Suprapubic skin (tissue), 4 donors: ENCODE measurements at regions not wholly inside any gene's neighbourhood (a gene's known extent, or its start where the extent isn't known, plus 50 kb on each side); places are given as distances from the start of the nearest gene placed in this dataset.

ENCODE experiments used
- DNase-seq, 2 donors: peaks; one replicate each; pipeline ENCODE4 v3.0.0-alpha.2; 2019; ENCODE audit warnings: low spot score in 2 of 2
- H3K27ac ChIP-seq: fragments of 200-600 bp; sonication (generic); one replicate; pipeline ENCODE4 v1.5.1; 2019
- H3K27me3 ChIP-seq: fragments of 200-600 bp; sonication (generic); one replicate; pipeline ENCODE4 v1.5.1; 2019
- H3K36me3 ChIP-seq: fragments of 200-600 bp; sonication (generic); one replicate; pipeline ENCODE4 v1.5.1; 2019
- H3K4me1 ChIP-seq: fragments of 200-600 bp; sonication (generic); one replicate; pipeline ENCODE4 v1.5.1; 2019
- H3K4me3 ChIP-seq: fragments of 200-600 bp; sonication (generic); one replicate; pipeline ENCODE4 v1.5.1; 2019; ENCODE audit warnings: mild to moderate bottlenecking
- H3K9me3 ChIP-seq: fragments of 200-600 bp; sonication (generic); one replicate; pipeline ENCODE4 v1.5.1; 2019
- CTCF ChIP-seq, 2 donors: fragments of 200-600 bp in 1 of 2; fragments of 450-650 bp in 1 of 2; sonication (generic) in 1 of 2; IDR thresholded peaks; one replicate each; pipeline ENCODE4 v1.5.1; 2016 to 2019; ENCODE audit warnings: antibody characterized with exemption in 2 of 2, mild to moderate bottlenecking in 1 of 2, moderate library complexity in 1 of 2
- EP300 ChIP-seq: sonication (generic); formaldehyde crosslinking; IDR thresholded peaks from one replicate; pipeline ENCODE4 v1.6.1; 2017; ENCODE audit warnings: antibody characterized with exemption
- POLR2A ChIP-seq, 2 donors: fragments of 450-650 bp; IDR thresholded peaks; one replicate each; pipeline ENCODE4 v1.6.1; 2017; ENCODE audit warnings: antibody characterized with exemption in 2 of 2, mild to moderate bottlenecking in 2 of 2, moderate library complexity in 2 of 2
- POLR2AphosphoS5 ChIP-seq, 3 donors: sonication (generic); formaldehyde crosslinking; IDR thresholded peaks; one replicate each; pipeline ENCODE4 v1.6.1; 2017; ENCODE audit warnings: antibody characterized with exemption in 3 of 3
- WGBS: methylation state at CpG from one replicate; pipeline ENCODE4 v1.1.5; 2018; 5-methylcytosine and 5-hydroxymethylcytosine counted together

- TF ChIP-seq CTCF (IDR thresholded peaks at IDR 0.05) (no peak), EP300 (no peak), POLR2A (IDR thresholded peaks at IDR 0.05) (no peak), POLR2AphosphoS5 (IDR thresholded peaks at IDR 0.05) (no peak)
- H3K9me3 ChIP-seq = no peaks in the 10 kb centered on the region
- H3K27ac ChIP-seq = no peak overlapping the region
- no peak for DNase-seq
- WGBS = 92% methylated on average over 3 of the region's 3 CpGs
- no peaks in the 10 kb centered on the region for H3K36me3 ChIP-seq
- no peaks in the 10 kb centered on the region for H3K4me1 ChIP-seq
- no peak overlapping the region for H3K4me3 ChIP-seq
- H3K27me3 ChIP-seq = no peaks in the 10 kb centered on the region
These were observed 422.6 kb upstream of the NEGR1 start for GRCh38 chr1:72704841-72705477.

- no peak overlapping the region for H3K4me3 ChIP-seq
- H3K4me1 ChIP-seq = no peaks in the 10 kb centered on the region
- no peak overlapping the region for H3K27ac ChIP-seq
- H3K9me3 ChIP-seq = no peaks in the 10 kb centered on the region
- no peak for TF ChIP-seq POLR2AphosphoS5 (IDR thresholded peaks at IDR 0.05)
- no peak for TF ChIP-seq POLR2A (IDR thresholded peaks at IDR 0.05)
- TF ChIP-seq EP300 = no peak
- no peak for TF ChIP-seq CTCF (IDR thresholded peaks at IDR 0.05)
- no peaks in the 10 kb centered on the region for H3K27me3 ChIP-seq
- H3K36me3 ChIP-seq = no peaks in the 10 kb centered on the region
- 31% methylated on average over 2 of the region's 2 CpGs for WGBS
- no peak for DNase-seq
These were observed 415.1 kb upstream of the NEGR1 start for GRCh38 chr1:72697410-72697809.

GRCh38 chr1:72693899-72694298 lies 411.6 kb upstream of the NEGR1 start:
- no peak for TF ChIP-seq POLR2AphosphoS5 (IDR thresholded peaks at IDR 0.05)
- TF ChIP-seq EP300 = no peak
- Histone ChIP-seq H3K4me3 (no peak overlapping the region), H3K4me1 (no peaks in the 10 kb centered on the region), H3K36me3 (no peaks in the 10 kb centered on the region), H3K27me3 (no peaks in the 10 kb centered on the region), H3K9me3 (peaks cover under 1% of the 10 kb centered on the region), H3K27ac (no peak overlapping the region)
- 35% methylated on average over 1 of the region's 1 CpG for WGBS
- no peak for DNase-seq

- DNase-seq = no peak
- Histone ChIP-seq H3K4me3 (no peak overlapping the region), H3K27ac (no peak overlapping the region), H3K4me1 (no peaks in the 10 kb centered on the region), H3K27me3 (no peaks in the 10 kb centered on the region), H3K9me3 (peaks cover 3% of the 10 kb centered on the region), H3K36me3 (no peaks in the 10 kb centered on the region)
- 58% methylated on average over 2 of the region's 2 CpGs for WGBS
- TF ChIP-seq POLR2AphosphoS5 (IDR thresholded peaks at IDR 0.05) (no peak), CTCF (IDR thresholded peaks at IDR 0.05) (no peak), EP300 (no peak), POLR2A (IDR thresholded peaks at IDR 0.05) (no peak)
These were observed 411.0 kb upstream of the NEGR1 start for GRCh38 chr1:72693376-72693775.

GRCh38 chr1:72690871-72691270 lies 408.5 kb upstream of the NEGR1 start:
- no peak overlapping the region for H3K4me3 ChIP-seq
- TF ChIP-seq POLR2A (IDR thresholded peaks at IDR 0.05) (no peak), CTCF (IDR thresholded peaks at IDR 0.05) (no peak), POLR2AphosphoS5 (IDR thresholded peaks at IDR 0.05) (no peak)
- H3K9me3 ChIP-seq = peaks cover 3% of the 10 kb centered on the region
- no peak for DNase-seq
- no peaks in the 10 kb centered on the region for H3K4me1 ChIP-seq
- H3K27ac ChIP-seq = no peak overlapping the region
- no peaks in the 10 kb centered on the region for H3K27me3 ChIP-seq
- no peaks in the 10 kb centered on the region for H3K36me3 ChIP-seq

GRCh38 chr1:72678683-72679082 lies 396.3 kb upstream of the NEGR1 start:
- Histone ChIP-seq H3K27me3 (no peaks in the 10 kb centered on the region), H3K27ac (no peak overlapping the region), H3K36me3 (no peaks in the 10 kb centered on the region), H3K9me3 (no peaks in the 10 kb centered on the region), H3K4me3 (no peak overlapping the region), H3K4me1 (no peaks in the 10 kb centered on the region)
- WGBS = 24% methylated on average over 4 of the region's 4 CpGs
- DNase-seq = no peak
- no peak for TF ChIP-seq CTCF (IDR thresholded peaks at IDR 0.05)
- no peak for TF ChIP-seq POLR2AphosphoS5 (IDR thresholded peaks at IDR 0.05)
- no peak for TF ChIP-seq EP300
- no peak for TF ChIP-seq POLR2A (IDR thresholded peaks at IDR 0.05)
